CD4-positive, alpha-beta T cell treated with Interleukin-15 for 4 hours (primary cell): ENCODE measurements at regions not wholly inside any gene's neighbourhood (a gene's known extent, or its start where the extent isn't known, plus 50 kb on each side); places are given as distances from the start of the nearest gene placed in this dataset.

ENCODE experiments used
- DNase-seq: peaks from one replicate; pipeline ENCODE4 v3.0.0-alpha.2; 2020; ENCODE audit warnings: low spot score

DNA sequence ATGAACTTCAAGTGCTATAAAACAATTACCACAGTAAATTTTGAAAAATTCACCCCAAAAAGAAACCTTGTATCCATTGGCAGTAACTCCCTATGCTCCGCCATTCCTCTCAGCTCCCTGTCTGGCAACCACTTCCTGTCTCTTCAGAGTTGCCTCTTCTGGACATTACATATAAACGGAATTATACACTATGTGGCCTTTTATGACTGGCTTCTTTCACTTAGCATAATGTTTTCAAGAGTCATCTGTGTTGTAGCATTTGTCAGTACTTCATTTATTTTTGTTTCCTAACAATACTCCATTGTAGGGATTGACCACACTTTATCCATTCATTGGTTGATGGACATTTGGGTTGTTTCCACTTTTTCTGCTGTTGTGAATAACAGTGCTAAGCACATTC is 50.1 kb downstream of the CEP43 start:
- DNase-seq = no peak

DNA sequence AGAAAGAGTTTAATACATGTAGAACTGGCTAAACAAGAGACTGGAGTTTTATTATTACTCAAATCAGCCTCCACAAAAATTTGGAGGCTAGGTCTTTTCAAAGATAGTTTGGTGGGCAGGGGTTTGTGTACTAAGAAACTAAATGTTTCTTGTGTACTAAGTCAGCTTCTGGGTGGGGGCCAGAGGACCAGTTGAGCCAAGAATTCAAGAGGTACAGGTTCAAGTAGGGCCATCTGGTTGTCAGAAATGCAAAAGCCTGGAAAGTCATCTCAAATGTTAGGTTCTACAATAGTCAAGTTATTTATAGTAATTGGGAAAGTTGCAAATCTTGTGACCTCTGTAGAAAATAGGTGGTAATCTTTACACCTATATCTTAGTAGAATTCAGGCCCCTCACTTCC is 51.7 kb downstream of the CEP43 start:
- no peak for DNase-seq

GRCh38 chr6:167053895-167054530 is 54.8 kb downstream of the CEP43 start:
- DNase-seq = peak; percentile 34

DNA sequence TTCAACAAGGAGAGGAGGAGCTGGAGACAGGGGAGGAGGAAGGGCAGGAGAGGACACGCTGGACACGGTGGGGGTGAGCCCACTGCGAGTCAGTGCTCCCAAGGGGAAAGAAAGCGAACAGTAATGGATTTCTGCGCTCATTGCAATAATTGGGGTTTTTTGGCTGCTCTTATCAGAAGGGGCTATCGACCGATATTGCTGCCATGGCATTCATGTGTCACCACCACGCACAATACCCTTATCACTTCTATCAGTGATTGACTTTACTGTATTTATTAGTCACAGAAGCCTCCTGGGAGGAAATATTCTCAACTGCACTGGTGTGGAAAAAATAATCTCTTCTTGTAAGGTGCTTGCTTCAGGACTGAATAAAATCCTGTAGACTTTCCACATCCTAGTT is 55.8 kb downstream of the CEP43 start:
- DNase-seq = peak; percentile 19

- peak; percentile 53 for DNase-seq
These were observed 57.2 kb downstream of the CEP43 start for GRCh38 chr6:167056370-167056769.

- DNase-seq = no peak
These were observed 59.1 kb downstream of the CEP43 start for GRCh38 chr6:167058261-167058660.
